ENCODE measurements at regions not wholly inside any gene's neighbourhood (a gene's known extent, or its start where the extent isn't known, plus 50 kb on each side); places are given as distances from the start of the nearest gene placed in this dataset.

DNA sequence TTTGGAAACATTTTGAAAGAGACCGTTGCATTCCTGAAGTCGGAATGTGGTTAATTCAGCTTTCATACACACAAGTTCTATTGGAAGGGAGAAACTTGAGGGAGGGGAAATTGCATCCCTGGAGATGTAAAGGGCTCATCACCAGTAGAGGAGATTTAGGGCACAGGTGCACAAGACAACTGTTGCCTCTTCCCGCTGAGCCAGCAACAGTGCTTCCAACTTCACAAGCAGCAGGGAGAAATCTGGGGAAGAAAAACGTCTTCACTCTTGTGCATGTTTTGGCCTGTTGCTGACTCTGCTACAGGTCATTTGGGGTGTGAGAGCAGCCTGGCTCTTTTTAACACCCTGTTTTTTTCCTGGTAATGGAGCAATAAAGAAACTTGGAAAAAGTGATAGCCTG is 277.9 kb downstream of the GAS1 start:
- TF ChIP-seq, protein P1, sequence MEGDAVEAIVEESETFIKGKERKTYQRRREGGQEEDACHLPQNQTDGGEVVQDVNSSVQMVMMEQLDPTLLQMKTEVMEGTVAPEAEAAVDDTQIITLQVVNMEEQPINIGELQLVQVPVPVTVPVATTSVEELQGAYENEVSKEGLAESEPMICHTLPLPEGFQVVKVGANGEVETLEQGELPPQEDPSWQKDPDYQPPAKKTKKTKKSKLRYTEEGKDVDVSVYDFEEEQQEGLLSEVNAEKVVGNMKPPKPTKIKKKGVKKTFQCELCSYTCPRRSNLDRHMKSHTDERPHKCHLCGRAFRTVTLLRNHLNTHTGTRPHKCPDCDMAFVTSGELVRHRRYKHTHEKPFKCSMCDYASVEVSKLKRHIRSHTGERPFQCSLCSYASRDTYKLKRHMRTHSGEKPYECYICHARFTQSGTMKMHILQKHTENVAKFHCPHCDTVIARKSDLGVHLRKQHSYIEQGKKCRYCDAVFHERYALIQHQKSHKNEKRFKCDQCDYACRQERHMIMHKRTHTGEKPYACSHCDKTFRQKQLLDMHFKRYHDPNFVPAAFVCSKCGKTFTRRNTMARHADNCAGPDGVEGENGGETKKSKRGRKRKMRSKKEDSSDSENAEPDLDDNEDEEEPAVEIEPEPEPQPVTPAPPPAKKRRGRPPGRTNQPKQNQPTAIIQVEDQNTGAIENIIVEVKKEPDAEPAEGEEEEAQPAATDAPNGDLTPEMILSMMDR (IDR thresholded peaks at IDR 0.05) = no peak
- TF ChIP-seq POLR2A (IDR thresholded peaks at IDR 0.05) = no peak
